ENCODE measurements at regions not wholly inside any gene's neighbourhood (a gene's known extent, or its start where the extent isn't known, plus 50 kb on each side); places are given as distances from the start of the nearest gene placed in this dataset.

DNA sequence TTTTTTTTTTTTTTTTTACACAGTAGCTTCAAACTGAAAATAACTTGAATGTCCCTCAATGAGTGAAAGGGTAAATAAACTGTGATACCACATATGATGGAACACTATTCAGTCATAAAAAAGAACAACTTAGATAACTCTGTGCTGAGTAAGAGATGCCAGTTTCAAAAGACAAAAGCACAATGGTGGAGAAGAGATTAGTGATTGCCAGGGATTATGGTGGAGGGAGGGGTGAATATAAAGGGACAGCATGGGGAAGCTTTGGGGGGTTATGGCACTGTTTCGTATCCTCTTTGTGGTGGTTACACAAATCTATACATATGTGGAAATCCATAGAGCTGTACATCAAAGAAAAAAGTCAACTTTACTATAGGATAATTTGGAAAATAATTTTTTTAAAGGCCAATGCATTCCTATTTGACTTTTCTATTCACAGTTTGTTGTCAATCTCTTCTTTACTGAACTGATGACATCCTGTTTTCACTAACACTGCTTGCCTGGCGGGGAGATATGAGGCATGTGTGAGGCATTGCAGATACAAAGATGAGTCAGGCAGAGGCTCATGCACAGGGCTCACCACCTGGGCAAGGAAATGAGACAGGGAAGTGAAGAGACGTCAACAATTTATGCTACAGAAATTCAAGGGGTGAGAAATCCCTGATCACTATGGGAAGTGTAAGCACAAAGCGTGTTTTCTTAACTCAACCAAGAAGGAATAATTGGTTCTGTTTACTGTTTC is 302.7 kb downstream of the DUSP10 start:
- no peak for TF ChIP-seq CTCF (optimal IDR thresholded peaks at IDR 0.05 in 1 of 3, IDR thresholded peaks at IDR 0.05 in 1 of 3, conservative IDR thresholded peaks at IDR 0.05 in 1 of 3; ENCODE audit: extremely low read depth in 1 of 3, insufficient read depth in 2 of 3, low read length in 3 of 3)
- no peak for TF ChIP-seq EZH2 (IDR thresholded peaks at IDR 0.05; ENCODE audit: low read length)
